Fibroblast of lung (primary cell): ENCODE measurements at regions not wholly inside any gene's neighbourhood (a gene's known extent, or its start where the extent isn't known, plus 50 kb on each side); places are given as distances from the start of the nearest gene placed in this dataset.

Source experiments
- CTCF ChIP-seq, 2 donors: IDR thresholded peaks in 1 of 2; conservative IDR thresholded peaks in 1 of 2; 1 replicate in 1 of 2; 2 replicates in 1 of 2; pipeline ENCODE4 v1.5.1; 2011 to 2012; ENCODE audit warnings: low read length in 2 of 2, control low read depth in 1 of 2, inconsistent platforms in 1 of 2, low read depth in 1 of 2, mild to moderate bottlenecking in 1 of 2
- EZH2 ChIP-seq: IDR thresholded peaks from 2 replicates; pipeline ENCODE4 v1.5.1; 2012; ENCODE audit warnings: low read length, control low read depth, mild to moderate bottlenecking; ENCODE audit errors: missing control alignments

- TF ChIP-seq CTCF (conservative IDR thresholded peaks at IDR 0.05 in 1 of 2, IDR thresholded peaks at IDR 0.05 in 1 of 2; ENCODE audit: low read depth in 1 of 2, low read length in 2 of 2), result no peak
- no peak for TF ChIP-seq EZH2
Observed at GRCh38 chr20:40749985-40750506, 61.0 kb upstream of the MAFB start.
